HG03520 (cell line): ENCODE measurements at regions not wholly inside any gene's neighbourhood (a gene's known extent, or its start where the extent isn't known, plus 50 kb on each side); places are given as distances from the start of the nearest gene placed in this dataset.

Experiments
- ATAC-seq: cut with Tn5 transposase; IDR thresholded peaks from one replicate; pipeline ENCODE4 v1.9.1; 2021; ENCODE audit warnings: mild to moderate bottlenecking, moderate library complexity; ENCODE audit not compliant: unreplicated experiment

GRCh38 chr2:18503376-18504228, 56.9 kb downstream of the RDH14 start:
- no peak for ATAC-seq

- no peak for ATAC-seq
Observed at GRCh38 chr2:18502142-18502541, 58.3 kb downstream of the RDH14 start.

GRCh38 chr2:18501729-18502128, 58.7 kb downstream of the RDH14 start:
- ATAC-seq: no peak

- no peak for ATAC-seq
Observed at GRCh38 chr2:18501156-18501555, 59.3 kb downstream of the RDH14 start.

GRCh38 chr2:18500333-18500732, 60.1 kb downstream of the RDH14 start:
- no peak for ATAC-seq

- no peak for ATAC-seq
Observed at GRCh38 chr2:18498531-18498930, 61.9 kb downstream of the RDH14 start.

GRCh38 chr2:18496516-18496915, 63.9 kb downstream of the RDH14 start:
- no peak for ATAC-seq

GRCh38 chr2:18495058-18495457, 65.4 kb downstream of the RDH14 start:
- ATAC-seq: no peak

- ATAC-seq: no peak
Observed at GRCh38 chr2:18492721-18493120, 67.7 kb downstream of the RDH14 start.

- no peak for ATAC-seq
Observed at GRCh38 chr2:18491577-18491976, 68.9 kb downstream of the RDH14 start.

GRCh38 chr2:18490901-18491300, 69.6 kb downstream of the RDH14 start:
- no peak for ATAC-seq

GRCh38 chr2:18487106-18487913, 73.1 kb downstream of the RDH14 start:
- no peak for ATAC-seq

GRCh38 chr2:18484625-18485024, 75.8 kb downstream of the RDH14 start:
- no peak for ATAC-seq

GRCh38 chr2:18483896-18484295, 76.6 kb downstream of the RDH14 start:
- no peak for ATAC-seq

GRCh38 chr2:18482666-18483065, 77.8 kb downstream of the RDH14 start:
- ATAC-seq: no peak

GRCh38 chr2:18479947-18480369, 80.5 kb downstream of the RDH14 start:
- no peak for ATAC-seq

GRCh38 chr2:18477293-18477692, 83.2 kb downstream of the RDH14 start:
- ATAC-seq: no peak

- ATAC-seq: no peak
Observed at GRCh38 chr2:18476484-18476883, 84.0 kb downstream of the RDH14 start.

- no peak for ATAC-seq
Observed at GRCh38 chr2:18475884-18476283, 84.6 kb downstream of the RDH14 start.

- no peak for ATAC-seq
Observed at GRCh38 chr2:18474700-18475099, 85.8 kb downstream of the RDH14 start.

GRCh38 chr2:18473241-18474181, 86.9 kb downstream of the RDH14 start:
- ATAC-seq: no peak
